ENCODE measurements at regions not wholly inside any gene's neighbourhood (a gene's known extent, or its start where the extent isn't known, plus 50 kb on each side); places are given as distances from the start of the nearest gene placed in this dataset.
A peak's percentile ranks its signal among the peaks of the same experiment; 100 is the strongest.

GRCh38 chr1:199040076-199040905 lies 401.5 kb downstream of the PTPRC start:
- no peak for TF ChIP-seq CTCF (IDR thresholded peaks at IDR 0.05; ENCODE audit: low read length, missing control alignments)

GRCh38 chr1:199041173-199041914 lies 402.5 kb downstream of the PTPRC start:
- no peak overlapping the region for H3K4me3 ChIP-seq (replicated peaks; ENCODE audit: low read depth, low read length)
- peak; percentile 18 for DNase-seq (ENCODE audit: low read depth)
- no peak for TF ChIP-seq CTCF (IDR thresholded peaks at IDR 0.05; ENCODE audit: low read length, missing control alignments)

More at GRCh38 chr1:199040076-199040905, 401.5 kb downstream of the PTPRC start:
- no peak overlapping the region for H3K4me3 ChIP-seq (replicated peaks; ENCODE audit: low read depth, low read length)
- no peak for DNase-seq (ENCODE audit: low read depth)

- DNase-seq (ENCODE audit: low read depth) = no peak
- no peak overlapping the region for H3K4me3 ChIP-seq (replicated peaks; ENCODE audit: low read depth, low read length)
- no peak for TF ChIP-seq CTCF (IDR thresholded peaks at IDR 0.05; ENCODE audit: low read length, missing control alignments)
Measured at GRCh38 chr1:199042193-199042592, 403.4 kb downstream of the PTPRC start.

GRCh38 chr1:199044191-199044590 lies 405.4 kb downstream of the PTPRC start:
- no peak for DNase-seq (ENCODE audit: low read depth)
- no peak for TF ChIP-seq CTCF (IDR thresholded peaks at IDR 0.05; ENCODE audit: low read length, missing control alignments)

GRCh38 chr1:199046618-199047017 lies 407.8 kb downstream of the PTPRC start:
- no peak overlapping the region for H3K4me3 ChIP-seq (replicated peaks; ENCODE audit: low read depth, low read length)
- peak; percentile 9 for TF ChIP-seq CTCF (IDR thresholded peaks at IDR 0.05; ENCODE audit: low read length, missing control alignments)
- peak; percentile 25 for DNase-seq (ENCODE audit: low read depth)

More at GRCh38 chr1:199044191-199044590, 405.4 kb downstream of the PTPRC start:
- H3K4me3 ChIP-seq (replicated peaks; ENCODE audit: low read depth, low read length) = no peak overlapping the region

- no peak for DNase-seq (ENCODE audit: low read depth)
- no peak overlapping the region for H3K4me3 ChIP-seq (replicated peaks; ENCODE audit: low read depth, low read length)
- no peak for TF ChIP-seq CTCF (IDR thresholded peaks at IDR 0.05; ENCODE audit: low read length, missing control alignments)
Measured at GRCh38 chr1:199054694-199055093, 415.9 kb downstream of the PTPRC start.
